K562 (cell line): ENCODE measurements at regions not wholly inside any gene's neighbourhood (a gene's known extent, or its start where the extent isn't known, plus 50 kb on each side); places are given as distances from the start of the nearest gene placed in this dataset.

Source experiments
- ATAC-seq: fragments of 200-7000 bp; cut with Tn5 transposase; 3 replicates; pipeline ENCODE4 v1.9.1; 2020; ENCODE audit warnings: moderate library complexity
- BruUV-seq: library from RNA; stranded (reverse); fragments of 400-500 nt; replicated peaks from 2 replicates; lab custom pipeline; 2021; lab: Mats Ljungman, UMichigan
- CTCF ChIA-PET: fragments of 300-600 bp; formaldehyde crosslinking; extraction: SDS; loops from one replicate; lab custom pipeline; 2021; ENCODE audit warnings: low intra/inter-chr PET ratio; lab: Yijun Ruan, JAX
- POLR2A ChIA-PET: fragments of 300-600, 350-650 bp; sonication (Branson Sonifier 250); formaldehyde crosslinking; extraction: SDS; loops from one replicate; lab custom pipeline; 2021; ENCODE audit warnings: antibody characterized with exemption, inconsistent platforms; lab: Yijun Ruan, JAX
- DNase-seq, 4 experiments: peaks; one replicate each; pipeline versions ENCODE4 v3.0.0 to v3.0.0-alpha.2; 2011 to 2018; ENCODE audit warnings: low spot score in 3 of 4, mixed read lengths in 3 of 4; ENCODE audit errors: extremely low read depth in 1 of 4
- FAIRE-seq: peaks from 2 replicates; lab custom pipeline; 2011; peaks lifted over from hg19 to GRCh38; lab: Jason Lieb, UNC
- H2AFZ ChIP-seq: 2 replicates; pipeline ENCODE4 v1.6.0; 2011; ENCODE audit warnings: low read depth, low read length, control low read depth, inconsistent platforms
- H3K27ac ChIP-seq: fragments of 200-600 bp; 3 replicates; pipeline ENCODE4 v1.8.0; 2011; ENCODE audit warnings: low read depth, mild to moderate bottlenecking, control low read depth, inconsistent platforms, low read length, moderate library complexity, mixed read lengths; ENCODE audit errors: extremely low read depth
- H3K27me3 ChIP-seq, 2 experiments: fragments of 300-600 bp in 1 of 2; 2 replicates in 1 of 2; 3 replicates in 1 of 2; pipeline versions ENCODE4 v1.6.0 to v1.8.0; 2011; ENCODE audit warnings: inconsistent platforms in 2 of 2, low read length in 2 of 2, mild to moderate bottlenecking in 1 of 2, mixed read lengths in 1 of 2, moderate library complexity in 1 of 2; ENCODE audit not compliant: control insufficient read depth in 2 of 2, insufficient read depth in 2 of 2
- H3K36me3 ChIP-seq: fragments of 300-600 bp; 3 replicates; pipeline ENCODE4 v1.8.0; 2011; ENCODE audit warnings: mild to moderate bottlenecking, low read length, inconsistent platforms; ENCODE audit not compliant: control insufficient read depth, insufficient read depth
- H3K4me1 ChIP-seq, 2 experiments: fragments of 200-600 bp in 1 of 2; replicated peaks in 1 of 2; 2 replicates in 1 of 2; 3 replicates in 1 of 2; pipeline versions ENCODE4 v1.5.1 to v1.8.0; 2011; ENCODE audit warnings: inconsistent platforms in 2 of 2, low read length in 2 of 2, mild to moderate bottlenecking in 1 of 2, mixed read lengths in 1 of 2, moderate library complexity in 1 of 2; ENCODE audit not compliant: control insufficient read depth in 2 of 2, insufficient read depth in 2 of 2
- H3K4me2 ChIP-seq: 2 replicates; pipeline ENCODE4 v1.6.1; 2011; ENCODE audit warnings: low read length, control low read depth, inconsistent platforms, mixed read lengths; ENCODE audit not compliant: insufficient read depth
- H3K4me3 ChIP-seq: fragments of 200-600 bp; sonication (generic), shearing (Covaris generic); 2 replicates; pipeline ENCODE4 v1.5.1; 2016; ENCODE audit warnings: control low read depth, inconsistent platforms
- H3K79me2 ChIP-seq: fragments of 200-600 bp; 3 replicates; pipeline ENCODE4 v1.8.0; 2011; ENCODE audit warnings: low read length, inconsistent platforms; ENCODE audit not compliant: control insufficient read depth, insufficient read depth
- H3K9ac ChIP-seq, 2 experiments: 2 replicates each; pipeline versions ENCODE4 v1.6.0 to v1.6.1; 2011; ENCODE audit warnings: low read depth in 2 of 2, low read length in 2 of 2, control low read depth in 1 of 2, inconsistent platforms in 1 of 2, mild to moderate bottlenecking in 1 of 2, mixed read lengths in 1 of 2; ENCODE audit not compliant: insufficient read depth in 1 of 2
- H3K9me1 ChIP-seq: one replicate; pipeline ENCODE4 v1.6.0; 2011; ENCODE audit warnings: inconsistent platforms, mild to moderate bottlenecking, low read length, moderate library complexity; ENCODE audit not compliant: control insufficient read depth, insufficient read depth
- H3K9me3 ChIP-seq: replicated peaks from 2 replicates; pipeline ENCODE4 v1.5.1; 2011; ENCODE audit warnings: low read depth, low read length, inconsistent platforms; ENCODE audit not compliant: control insufficient read depth, insufficient read depth
- H4K20me1 ChIP-seq: replicated peaks from 2 replicates; pipeline ENCODE4 v1.6.1; 2011; ENCODE audit warnings: low read length, inconsistent platforms, mixed read lengths; ENCODE audit not compliant: control insufficient read depth, insufficient read depth
- CBX8 ChIP-seq: fragments of 200-600 bp; sonication (generic); IDR thresholded peaks from 2 replicates; pipeline ENCODE4 v1.6.1; 2012; ENCODE audit warnings: borderline replicate concordance, mixed run types, low read depth, mild to moderate bottlenecking, moderate library complexity, mixed read lengths, low read length, control low read depth, inconsistent platforms; ENCODE audit not compliant: poor library complexity, severe bottlenecking; ENCODE audit errors: extremely low read depth
- DLX4 ChIP-seq: fragments of 250-450 bp; sonication (Bioruptor Pico); IDR thresholded peaks from 2 replicates; pipeline ENCODE4 v1.6.1; 2021; ENCODE audit warnings: mild to moderate bottlenecking
- ELF2 ChIP-seq: fragments of 250-450 bp; sonication (Bioruptor Pico); IDR thresholded peaks from 2 replicates; pipeline ENCODE4 v1.5.0; 2021; ENCODE audit warnings: mild to moderate bottlenecking
- FOXJ3 ChIP-seq: sonication (generic); formaldehyde crosslinking; IDR thresholded peaks from 2 replicates; pipeline ENCODE4 v1.4.0; 2020; ENCODE audit warnings: mild to moderate bottlenecking, missing genetic modification reagents
- FOXP1 ChIP-seq: sonication (generic); formaldehyde crosslinking; IDR thresholded peaks from 2 replicates; pipeline ENCODE4 v1.8.0; 2022; ENCODE audit warnings: mild to moderate bottlenecking, missing genetic modification reagents
- GTF2F1 ChIP-seq: IDR thresholded peaks from 2 replicates; pipeline ENCODE4 v1.6.1; 2011; ENCODE audit warnings: low read depth, low read length, improper control_type of control experiment
- PRPF4 ChIP-seq: fragments of 200-400 bp; formaldehyde crosslinking; IDR thresholded peaks from one replicate; pipeline ENCODE4 v1.6.1; 2017; ENCODE audit warnings: low read length, low read depth, mild to moderate bottlenecking; ENCODE audit not compliant: insufficient read depth, poor library complexity, severe bottlenecking
- RBM17 ChIP-seq: fragments of 200-400 bp; formaldehyde crosslinking; IDR thresholded peaks from 2 replicates; pipeline ENCODE4 v1.6.1; 2017; ENCODE audit warnings: low read depth, mild to moderate bottlenecking, low read length, borderline replicate concordance
- SNAPC5 ChIP-seq: fragments of 250-450 bp; sonication (Bioruptor Pico); IDR thresholded peaks from 2 replicates; pipeline ENCODE4 v1.8.0; 2021; ENCODE audit warnings: moderate library complexity, mild to moderate bottlenecking, inconsistent platforms
- SRSF1 ChIP-seq: fragments of 200-400 bp; formaldehyde crosslinking; IDR thresholded peaks from 2 replicates; pipeline ENCODE4 v1.6.1; 2017; ENCODE audit warnings: mild to moderate bottlenecking, low read depth, low read length, moderate library complexity
- ZNF586 ChIP-seq: fragments of 450-650 bp; formaldehyde crosslinking; conservative IDR thresholded peaks from 2 replicates; pipeline ENCODE4 v1.4.0; 2020; ENCODE audit warnings: mild to moderate bottlenecking, moderate library complexity
- WGBS: fragments of 100-300 bp; shearing (Covaris generic); methylation state at CpG from one replicate; pipeline ENCODE4 v1.1.6; 2016; ENCODE audit warnings: low coverage, mixed read lengths; ENCODE audit not compliant: insufficient coverage; ENCODE audit errors: missing lambda C conversion rate; 5-methylcytosine and 5-hydroxymethylcytosine counted together
- in situ Hi-C: fragments of 300-500 bp; cut with MboI; formaldehyde crosslinking; loops from 4 replicates; pipeline ENCODE4 v1.15.0; 2018; ENCODE audit warnings: inconsistent platforms, mixed read lengths
- intact Hi-C: fragments of 100-400 bp; cut with micrococcal nuclease; formaldehyde crosslinking; loops from 2 replicates; pipeline ENCODE4 v1.14.2; 2022

GRCh38 chr20:1827510-1827973, 67.7 kb upstream of the SIRPA start:
- Histone ChIP-seq H4K20me1 (no peaks in the 10 kb centered on the region), H3K27ac (no peak overlapping the region), H3K4me2 (no peak overlapping the region), H3K9me1 (no peaks in the 10 kb centered on the region), H3K79me2 (no peaks in the 10 kb centered on the region), H3K4me3 (no peak overlapping the region), H3K9ac (no peak overlapping the region), H3K36me3 (no peaks in the 10 kb centered on the region), H3K27me3 (no peaks in the 10 kb centered on the region; a peak in 1 of 5 replicates), H3K4me1 (no peaks in the 10 kb centered on the region), H3K9me3 (no peaks in the 10 kb centered on the region), H2AFZ (no peak overlapping the region)
- DNase-seq (no peak), ATAC-seq (no peak), FAIRE-seq (no peak)
- BruUV-seq = no TSS peak
- in situ Hi-C loops (no loop called here), intact Hi-C loops (no loop called here)
- 0% methylated on average over 5 of the region's 5 CpGs for WGBS
- ChIA-PET POLR2A (no interaction called here), CTCF (no interaction called here)
- no peak for TF ChIP-seq ZNF586
- TF ChIP-seq SRSF1 = no peak
- TF ChIP-seq SNAPC5 (CRISPR knock-in tag) = no peak
- TF ChIP-seq DLX4 (CRISPR knock-in tag) = no peak
- TF ChIP-seq RBM17 = no peak
- TF ChIP-seq ELF2 (CRISPR knock-in tag) = no peak
- no peak for TF ChIP-seq FOXJ3 (CRISPR knock-in tag)
- no peak for TF ChIP-seq FOXP1 (CRISPR knock-in tag)
- TF ChIP-seq CBX8 = no peak
- no peak for TF ChIP-seq PRPF4
- TF ChIP-seq GTF2F1 = no peak
